OCI-LY7 (cell line): ENCODE measurements at regions not wholly inside any gene's neighbourhood (a gene's known extent, or its start where the extent isn't known, plus 50 kb on each side); places are given as distances from the start of the nearest gene placed in this dataset.

Experiments
- BruUV-seq: library from RNA; stranded (reverse); fragments of 400-500 nt; replicated peaks from 2 replicates; lab custom pipeline; 2021; lab: Mats Ljungman, UMichigan
- CTCF ChIA-PET: fragments of 300-600 bp; sonication (Branson Sonifier 250); formaldehyde crosslinking; loops from one replicate; lab custom pipeline; 2022; ENCODE audit warnings: antibody characterized with exemption; ENCODE audit not compliant: unreplicated experiment; lab: Charles Lee
- POLR2A ChIA-PET: fragments of 300-600 bp; sonication (Branson Sonifier 250); formaldehyde crosslinking; loops from one replicate; lab custom pipeline; 2022; ENCODE audit warnings: antibody characterized with exemption; lab: Charles Lee
- DNase-seq: peaks from one replicate; pipeline ENCODE4 v3.0.0-alpha.2; 2015; ENCODE audit warnings: low spot score
- H2AFZ ChIP-seq: fragments of 200-600 bp; sonication (generic), shearing (Covaris generic); 2 replicates; pipeline ENCODE4 v1.6.1; 2014; ENCODE audit warnings: mild to moderate bottlenecking, antibody characterized with exemption, low read length, moderate library complexity
- H3K27ac ChIP-seq: fragments of 200-600 bp; sonication (generic); 2 replicates; pipeline ENCODE4 v1.5.1; 2014; ENCODE audit warnings: mixed run types, low read depth, mild to moderate bottlenecking, moderate library complexity, low read length, inconsistent platforms; ENCODE audit not compliant: poor library complexity, severe bottlenecking
- H3K36me3 ChIP-seq: fragments of 200-600 bp; sonication (generic); 2 replicates; pipeline ENCODE4 v1.6.1; 2014; ENCODE audit warnings: mild to moderate bottlenecking, antibody characterized with exemption, low read length, moderate library complexity, mixed read lengths; ENCODE audit not compliant: insufficient read depth
- H3K4me1 ChIP-seq: fragments of 200-600 bp; sonication (generic); 2 replicates; pipeline ENCODE4 v1.5.1; 2014; ENCODE audit warnings: mild to moderate bottlenecking, low read length; ENCODE audit not compliant: insufficient read depth, poor library complexity, severe bottlenecking
- H3K4me2 ChIP-seq: fragments of 200-600 bp; sonication (generic); 2 replicates; pipeline ENCODE4 v1.6.1; 2014; ENCODE audit warnings: mild to moderate bottlenecking, low read length
- H3K4me3 ChIP-seq: fragments of 200-600 bp; sonication (generic); 2 replicates; pipeline ENCODE4 v1.5.1; 2014; ENCODE audit warnings: mild to moderate bottlenecking, low read depth, low read length; ENCODE audit not compliant: poor library complexity, severe bottlenecking
- H3K79me2 ChIP-seq: fragments of 200-600 bp; sonication (generic); 2 replicates; pipeline ENCODE4 v1.6.1; 2016; ENCODE audit warnings: low read depth, mild to moderate bottlenecking, low read length, moderate library complexity, mixed read lengths; ENCODE audit not compliant: insufficient read depth
- H3K9me2 ChIP-seq: fragments of 200-600 bp; sonication (generic); 2 replicates; pipeline ENCODE4 v1.6.1; 2016; ENCODE audit warnings: mild to moderate bottlenecking, low read length, mixed read lengths; ENCODE audit not compliant: insufficient read depth
- H3K9me3 ChIP-seq: fragments of 200-600 bp; sonication (generic); 2 replicates; pipeline ENCODE4 v1.6.1; 2014; ENCODE audit warnings: mild to moderate bottlenecking, mixed run types, low read length, mixed read lengths
- H4K20me1 ChIP-seq: fragments of 200-600 bp; sonication (generic); 2 replicates; pipeline ENCODE4 v1.6.1; 2014; ENCODE audit warnings: mild to moderate bottlenecking, antibody characterized with exemption, low read length, moderate library complexity, mixed read lengths; ENCODE audit not compliant: insufficient read depth
- CTCF ChIP-seq: fragments of 200-600 bp; sonication (generic); conservative IDR thresholded peaks from 2 replicates; pipeline ENCODE4 v1.5.1; 2014; ENCODE audit warnings: mild to moderate bottlenecking, antibody characterized with exemption, low read length, moderate library complexity, mixed read lengths
- EZH2phosphoT487 ChIP-seq: fragments of 200-600 bp; sonication (generic); IDR thresholded peaks from 2 replicates; pipeline ENCODE4 v1.6.1; 2018; ENCODE audit warnings: low read depth, borderline replicate concordance, mild to moderate bottlenecking, mixed run types, antibody characterized with exemption, low read length, moderate library complexity, mixed read lengths
- intact Hi-C: fragments of 100-400 bp; cut with micrococcal nuclease; formaldehyde crosslinking; loops from one replicate; pipeline ENCODE4 v1.10.0; 2022; ENCODE audit not compliant: unreplicated experiment

- no peaks in the 10 kb centered on the region for H3K36me3 ChIP-seq
- H3K9me3 ChIP-seq, result no peaks in the 10 kb centered on the region
- ChIA-PET CTCF (no interaction called here), POLR2A (interaction anchor here (0.5 to 1.2 kb wide), 3 partner anchors 12 to 1499 kb away, joined by 3 to 6 read pairs (median 3); no protein-coding TSS in a partner anchor)
- no peak overlapping the region for H3K4me2 ChIP-seq
- no peaks in the 10 kb centered on the region for H3K9me2 ChIP-seq
- H4K20me1 ChIP-seq, result no peaks in the 10 kb centered on the region
- TF ChIP-seq CTCF, result no peak
- no peak for TF ChIP-seq EZH2phosphoT487
- intact Hi-C loops, result no loop called here
- no peaks in the 10 kb centered on the region for H3K4me1 ChIP-seq
- no peak overlapping the region for H3K27ac ChIP-seq
- no peak for DNase-seq
- no peak overlapping the region for H2AFZ ChIP-seq
- H3K4me3 ChIP-seq, result no peak overlapping the region
- no peaks in the 10 kb centered on the region for H3K79me2 ChIP-seq
- no TSS peak for BruUV-seq
These were observed 99.7 kb downstream of the TMEM170B start for GRCh38 chr6:11637266-11637665.

- H4K20me1 ChIP-seq, result no peaks in the 10 kb centered on the region
- ChIA-PET CTCF (no interaction called here), POLR2A (no interaction called here)
- no peaks in the 10 kb centered on the region for H3K9me2 ChIP-seq
- DNase-seq, result no peak
- no peak overlapping the region for H3K4me2 ChIP-seq
- H3K9me3 ChIP-seq, result no peaks in the 10 kb centered on the region
- intact Hi-C loops, result no loop called here
- no peaks in the 10 kb centered on the region for H3K4me1 ChIP-seq
- H3K79me2 ChIP-seq, result no peaks in the 10 kb centered on the region
- BruUV-seq, result no TSS peak
- TF ChIP-seq CTCF, result no peak
- TF ChIP-seq EZH2phosphoT487, result no peak
- no peak overlapping the region for H3K4me3 ChIP-seq
- no peak overlapping the region for H2AFZ ChIP-seq
- no peaks in the 10 kb centered on the region for H3K36me3 ChIP-seq
- no peak overlapping the region for H3K27ac ChIP-seq
These were observed 102.1 kb downstream of the TMEM170B start for GRCh38 chr6:11639376-11640235.

GRCh38 chr6:11640486-11640885, 102.9 kb downstream of the TMEM170B start:
- TF ChIP-seq EZH2phosphoT487 (no peak), CTCF (no peak)
- H3K79me2 ChIP-seq, result no peaks in the 10 kb centered on the region
- H3K4me3 ChIP-seq, result no peak overlapping the region
- no peaks in the 10 kb centered on the region for H3K36me3 ChIP-seq
- intact Hi-C loops, result no loop called here
- no peaks in the 10 kb centered on the region for H4K20me1 ChIP-seq
- H2AFZ ChIP-seq, result no peak overlapping the region
- CTCF ChIA-PET, result no interaction called here
- H3K9me3 ChIP-seq, result no peaks in the 10 kb centered on the region
- H3K4me2 ChIP-seq, result no peak overlapping the region
- H3K9me2 ChIP-seq, result no peaks in the 10 kb centered on the region
- POLR2A ChIA-PET, result no interaction called here
- no peak for DNase-seq
- BruUV-seq, result no TSS peak
- H3K27ac ChIP-seq, result no peak overlapping the region
- H3K4me1 ChIP-seq, result no peaks in the 10 kb centered on the region
